ENCODE measurements at regions not wholly inside any gene's neighbourhood (a gene's known extent, or its start where the extent isn't known, plus 50 kb on each side); places are given as distances from the start of the nearest gene placed in this dataset.

- CTCF ChIA-PET = no interaction called here
These were observed 1044.8 kb downstream of the FLRT2 start for GRCh38 chr14:86574778-86575129.

GRCh38 chr14:86574051-86574777, 1044.3 kb downstream of the FLRT2 start:
- intact Hi-C loops (cut with micrococcal nuclease; ENCODE audit: unreplicated experiment) = no loop called here
- POLR2A ChIA-PET (ENCODE audit: unreplicated experiment) = no interaction called here
- TF ChIP-seq CTCF (conservative IDR thresholded peaks at IDR 0.05) (no peak), EZH2 (IDR thresholded peaks at IDR 0.05; ENCODE audit: low read depth) (no peak)
- no peaks in the 10 kb centered on the region for H4K20me1 ChIP-seq (ENCODE audit: insufficient read depth)
- H3K27me3 ChIP-seq (ENCODE audit: insufficient read depth, low read depth) = no peaks in the 10 kb centered on the region
- H3K4me3 ChIP-seq = no peak overlapping the region
- CTCF ChIA-PET = no interaction called here
- H3F3A ChIP-seq (ENCODE audit: insufficient read depth, low read depth) = no peaks in the 10 kb centered on the region
- no peaks in the 10 kb centered on the region for H3K36me3 ChIP-seq (ENCODE audit: low read depth)
- no peak overlapping the region for H3K27ac ChIP-seq
- no peaks in the 10 kb centered on the region for H3K79me2 ChIP-seq (ENCODE audit: low read depth)
- no peaks in the 10 kb centered on the region for H3K4me1 ChIP-seq (replicated peaks; ENCODE audit: insufficient read depth)
- no peaks in the 10 kb centered on the region for H3K9me3 ChIP-seq (ENCODE audit: insufficient read depth, low read depth)
- H3K9me2 ChIP-seq (ENCODE audit: insufficient read depth) = no peaks in the 10 kb centered on the region
- no peak for DNase-seq
- no peak overlapping the region for H2AFZ ChIP-seq
- no peak overlapping the region for H3K4me2 ChIP-seq
- BruUV-seq (replicated peaks) = no TSS peak

More at GRCh38 chr14:86574778-86575129, 1044.8 kb downstream of the FLRT2 start:
- Histone ChIP-seq H3K36me3 (ENCODE audit: low read depth) (no peaks in the 10 kb centered on the region), H3K79me2 (ENCODE audit: low read depth) (no peaks in the 10 kb centered on the region), H3K4me3 (no peak overlapping the region), H3F3A (ENCODE audit: insufficient read depth, low read depth) (no peaks in the 10 kb centered on the region), H3K4me1 (replicated peaks; ENCODE audit: insufficient read depth) (no peaks in the 10 kb centered on the region), H3K4me2 (no peak overlapping the region), H2AFZ (no peak overlapping the region), H3K9me3 (ENCODE audit: insufficient read depth, low read depth) (no peaks in the 10 kb centered on the region), H3K27me3 (ENCODE audit: insufficient read depth, low read depth) (no peaks in the 10 kb centered on the region), H3K27ac (no peak overlapping the region), H3K9me2 (ENCODE audit: insufficient read depth) (no peaks in the 10 kb centered on the region), H4K20me1 (ENCODE audit: insufficient read depth) (no peaks in the 10 kb centered on the region)
- no peak for TF ChIP-seq CTCF (conservative IDR thresholded peaks at IDR 0.05)
- no peak for TF ChIP-seq EZH2 (IDR thresholded peaks at IDR 0.05; ENCODE audit: low read depth)
- POLR2A ChIA-PET (ENCODE audit: unreplicated experiment) = no interaction called here
- no TSS peak for BruUV-seq (replicated peaks)
- no peak for DNase-seq
- intact Hi-C loops (cut with micrococcal nuclease; ENCODE audit: unreplicated experiment) = no loop called here

- DNase-seq = no peak
- Histone ChIP-seq H4K20me1 (ENCODE audit: insufficient read depth) (no peaks in the 10 kb centered on the region), H3K9me3 (ENCODE audit: insufficient read depth, low read depth) (no peaks in the 10 kb centered on the region), H3K4me3 (no peak overlapping the region), H3K9me2 (ENCODE audit: insufficient read depth) (no peaks in the 10 kb centered on the region), H3K79me2 (ENCODE audit: low read depth) (no peaks in the 10 kb centered on the region), H3K36me3 (ENCODE audit: low read depth) (no peaks in the 10 kb centered on the region), H2AFZ (no peak overlapping the region), H3K4me1 (replicated peaks; ENCODE audit: insufficient read depth) (no peaks in the 10 kb centered on the region), H3K27ac (no peak overlapping the region), H3F3A (ENCODE audit: insufficient read depth, low read depth) (no peaks in the 10 kb centered on the region), H3K4me2 (no peak overlapping the region), H3K27me3 (ENCODE audit: insufficient read depth, low read depth) (no peaks in the 10 kb centered on the region)
- intact Hi-C loops (cut with micrococcal nuclease; ENCODE audit: unreplicated experiment) = no loop called here
- TF ChIP-seq EZH2 (IDR thresholded peaks at IDR 0.05; ENCODE audit: low read depth) (no peak), CTCF (conservative IDR thresholded peaks at IDR 0.05) (no peak)
- POLR2A ChIA-PET (ENCODE audit: unreplicated experiment) = no interaction called here
- CTCF ChIA-PET = no interaction called here
- no TSS peak for BruUV-seq (replicated peaks)
These were observed 1040.4 kb downstream of the FLRT2 start for GRCh38 chr14:86570371-86570770.

All from PC-9 (cell line).